Transverse colon (tissue), 4 donors: ENCODE measurements at regions not wholly inside any gene's neighbourhood (a gene's known extent, or its start where the extent isn't known, plus 50 kb on each side); places are given as distances from the start of the nearest gene placed in this dataset.

ENCODE experiments used
- EP300 ChIP-seq: sonication (generic); formaldehyde crosslinking; IDR thresholded peaks from one replicate; pipeline ENCODE4 v1.6.1; 2017; ENCODE audit warnings: antibody characterized with exemption, low read depth
- POLR2A ChIP-seq: fragments of 450-650 bp; IDR thresholded peaks from one replicate; pipeline ENCODE4 v1.6.1; 2016; ENCODE audit warnings: antibody characterized with exemption, mild to moderate bottlenecking, moderate library complexity
- POLR2AphosphoS5 ChIP-seq, 3 donors: sonication (generic); formaldehyde crosslinking; IDR thresholded peaks; one replicate each; pipeline ENCODE4 v1.6.1; 2016; ENCODE audit warnings: antibody characterized with exemption in 3 of 3
- TF ChIP-seq, protein P1 (sequence below), 5 experiments: fragments of 200-600 bp in 3 of 5; fragments of 450-650 bp in 2 of 5; sonication (generic) in 3 of 5; IDR thresholded peaks; 1 replicate in 2 of 5; 2 replicates in 3 of 5; pipeline ENCODE4 v1.5.1; 2016 to 2017; ENCODE audit warnings: antibody characterized with exemption in 5 of 5, inconsistent platforms in 3 of 5, mild to moderate bottlenecking in 2 of 5, moderate library complexity in 1 of 5

DNA sequence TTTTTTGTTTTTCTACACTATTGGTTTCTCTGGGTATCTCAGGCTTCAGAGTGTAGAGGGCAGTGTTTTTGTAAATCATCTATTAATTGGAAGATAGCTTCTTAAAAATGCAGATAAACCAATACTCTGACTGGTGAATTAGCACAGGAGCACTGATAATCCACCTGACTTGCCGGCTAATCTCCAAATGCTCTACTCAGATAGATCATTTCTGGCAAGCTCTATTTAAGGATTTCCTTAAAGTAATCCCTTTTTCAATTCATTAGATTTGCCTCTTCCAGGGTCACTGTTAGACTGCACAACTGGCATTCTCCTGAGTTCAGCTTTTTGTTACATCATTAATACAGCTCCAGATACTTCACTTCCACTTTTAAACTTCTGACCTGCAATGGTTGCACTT, 1390.3 kb upstream of the NUDT12 start:
- TF ChIP-seq, protein P1, sequence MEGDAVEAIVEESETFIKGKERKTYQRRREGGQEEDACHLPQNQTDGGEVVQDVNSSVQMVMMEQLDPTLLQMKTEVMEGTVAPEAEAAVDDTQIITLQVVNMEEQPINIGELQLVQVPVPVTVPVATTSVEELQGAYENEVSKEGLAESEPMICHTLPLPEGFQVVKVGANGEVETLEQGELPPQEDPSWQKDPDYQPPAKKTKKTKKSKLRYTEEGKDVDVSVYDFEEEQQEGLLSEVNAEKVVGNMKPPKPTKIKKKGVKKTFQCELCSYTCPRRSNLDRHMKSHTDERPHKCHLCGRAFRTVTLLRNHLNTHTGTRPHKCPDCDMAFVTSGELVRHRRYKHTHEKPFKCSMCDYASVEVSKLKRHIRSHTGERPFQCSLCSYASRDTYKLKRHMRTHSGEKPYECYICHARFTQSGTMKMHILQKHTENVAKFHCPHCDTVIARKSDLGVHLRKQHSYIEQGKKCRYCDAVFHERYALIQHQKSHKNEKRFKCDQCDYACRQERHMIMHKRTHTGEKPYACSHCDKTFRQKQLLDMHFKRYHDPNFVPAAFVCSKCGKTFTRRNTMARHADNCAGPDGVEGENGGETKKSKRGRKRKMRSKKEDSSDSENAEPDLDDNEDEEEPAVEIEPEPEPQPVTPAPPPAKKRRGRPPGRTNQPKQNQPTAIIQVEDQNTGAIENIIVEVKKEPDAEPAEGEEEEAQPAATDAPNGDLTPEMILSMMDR (IDR thresholded peaks at IDR 0.05) = no peak
- no peak for TF ChIP-seq POLR2A
- TF ChIP-seq POLR2AphosphoS5 (IDR thresholded peaks at IDR 0.05) = no peak
- TF ChIP-seq EP300 = no peak
